ENCODE measurements at regions not wholly inside any gene's neighbourhood (a gene's known extent, or its start where the extent isn't known, plus 50 kb on each side); places are given as distances from the start of the nearest gene placed in this dataset.

GRCh38 chr20:50431066-50431450 lies 79.1 kb upstream of the PTPN1 start:
- no peak overlapping the region for H3K27ac Mint-ChIP-seq
- ATAC-seq, result no peak
- H3K4me1 Mint-ChIP-seq, result peaks cover 39% of the 10 kb centered on the region
- no peak for DNase-seq (ENCODE audit: low spot score)
- no peaks in the 10 kb centered on the region for H3K27me3 Mint-ChIP-seq (ENCODE audit: low read depth)
- CTCF ChIA-PET, result no interaction called here
- POLR2A ChIA-PET, result no interaction called here
- H3K4me3 Mint-ChIP-seq, result no peak overlapping the region
- H3K9me3 Mint-ChIP-seq, result no peaks in the 10 kb centered on the region
- TF ChIP-seq ZNF219 (CRISPR knock-in tag; IDR thresholded peaks at IDR 0.05; ENCODE audit: borderline replicate concordance) (no peak), ZNF416 (CRISPR knock-in tag; IDR thresholded peaks at IDR 0.05) (no peak), PRDM15 (CRISPR knock-in tag; IDR thresholded peaks at IDR 0.05) (no peak), ATF3 (CRISPR knock-in tag; conservative IDR thresholded peaks at IDR 0.05) (no peak), RORB (CRISPR knock-in tag; IDR thresholded peaks at IDR 0.05) (no peak)
- no peaks in the 10 kb centered on the region for H3K36me3 Mint-ChIP-seq

- Mint-ChIP-seq H3K27me3 (ENCODE audit: low read depth) (no peaks in the 10 kb centered on the region), H3K4me1 (peaks cover 36% of the 10 kb centered on the region), H3K27ac (no peak overlapping the region), H3K9me3 (no peaks in the 10 kb centered on the region), H3K36me3 (no peaks in the 10 kb centered on the region), H3K4me3 (no peak overlapping the region)
- POLR2A ChIA-PET, result no interaction called here
- ATAC-seq (no peak), DNase-seq (ENCODE audit: low spot score) (no peak)
- CTCF ChIA-PET, result interaction anchor here (1.3 to 2.0 kb wide), 2 partner anchors 11 to 31 kb away, joined by 4 to 9 read pairs; no protein-coding TSS in a partner anchor
- TF ChIP-seq ZNF317 (CRISPR knock-in tag; IDR thresholded peaks at IDR 0.05; ENCODE audit: borderline replicate concordance, low read depth) (no peak), ZNF232 (CRISPR knock-in tag; IDR thresholded peaks at IDR 0.05) (no peak), TEAD4 (CRISPR knock-in tag; IDR thresholded peaks at IDR 0.05) (no peak), HMGA2 (CRISPR knock-in tag; IDR thresholded peaks at IDR 0.05) (no peak), ZNF138 (CRISPR knock-in tag; conservative IDR thresholded peaks at IDR 0.05) (no peak), JUN (CRISPR knock-in tag; IDR thresholded peaks at IDR 0.05) (no peak), JAZF1 (CRISPR knock-in tag; IDR thresholded peaks at IDR 0.05) (no peak), AFF4 (CRISPR knock-in tag; IDR thresholded peaks at IDR 0.05; ENCODE audit: borderline replicate concordance) (no peak), CREM (CRISPR knock-in tag; IDR thresholded peaks at IDR 0.05) (no peak), NFE2L1 (CRISPR knock-in tag; IDR thresholded peaks at IDR 0.05) (no peak), ESRRA (CRISPR knock-in tag; IDR thresholded peaks at IDR 0.05; ENCODE audit: borderline replicate concordance) (no peak), ZNF512 (CRISPR knock-in tag; IDR thresholded peaks at IDR 0.05; ENCODE audit: borderline replicate concordance) (no peak), ZSCAN18 (CRISPR knock-in tag; IDR thresholded peaks at IDR 0.05) (no peak), ARID4B (CRISPR knock-in tag; IDR thresholded peaks at IDR 0.05; ENCODE audit: borderline replicate concordance) (no peak), MYBL2 (CRISPR knock-in tag; IDR thresholded peaks at IDR 0.05) (no peak)
Measured at GRCh38 chr20:50433001-50433761, 77.0 kb upstream of the PTPN1 start.

Measured in WTC11 (cell line).